ENCODE measurements at regions not wholly inside any gene's neighbourhood (a gene's known extent, or its start where the extent isn't known, plus 50 kb on each side); places are given as distances from the start of the nearest gene placed in this dataset.

DNA sequence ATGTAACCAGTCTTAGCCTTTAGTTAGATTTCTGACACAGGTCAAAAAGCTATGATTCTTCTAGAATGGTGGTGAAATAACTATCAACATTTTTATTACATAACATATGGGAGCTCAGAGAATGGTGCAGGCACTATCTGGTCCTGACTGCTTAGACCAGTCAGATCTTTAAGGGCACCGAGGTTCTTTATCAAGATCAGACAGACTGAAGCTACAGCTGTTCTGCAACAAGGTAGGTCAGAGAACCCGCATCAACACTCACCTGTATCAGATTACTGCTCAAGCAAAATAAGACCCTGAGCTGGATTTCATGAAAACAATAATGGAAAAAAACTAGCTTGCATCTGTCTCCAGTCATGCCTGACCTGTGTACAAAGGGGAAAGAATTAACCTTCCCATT lies 160.4 kb downstream of the KCNJ2 start:
- no peak for TF ChIP-seq EGR1 (IDR thresholded peaks at IDR 0.05)
- TF ChIP-seq, protein P1, sequence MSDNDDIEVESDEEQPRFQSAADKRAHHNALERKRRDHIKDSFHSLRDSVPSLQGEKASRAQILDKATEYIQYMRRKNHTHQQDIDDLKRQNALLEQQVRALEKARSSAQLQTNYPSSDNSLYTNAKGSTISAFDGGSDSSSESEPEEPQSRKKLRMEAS (IDR thresholded peaks at IDR 0.05) = no peak
- no peak for TF ChIP-seq ZBTB7A (IDR thresholded peaks at IDR 0.05; ENCODE audit: low read depth)
- TF ChIP-seq TAF1 (IDR thresholded peaks at IDR 0.05; ENCODE audit: low read depth) = no peak
- TF ChIP-seq EP300 (IDR thresholded peaks at IDR 0.05; ENCODE audit: borderline replicate concordance) = no peak
- no peak for TF ChIP-seq CREB1 (IDR thresholded peaks at IDR 0.05; ENCODE audit: low read depth)
- no peak for TF ChIP-seq NFIC (IDR thresholded peaks at IDR 0.05)
- no peak for TF ChIP-seq TEAD4 (IDR thresholded peaks at IDR 0.05)
- TF ChIP-seq, protein P2, sequence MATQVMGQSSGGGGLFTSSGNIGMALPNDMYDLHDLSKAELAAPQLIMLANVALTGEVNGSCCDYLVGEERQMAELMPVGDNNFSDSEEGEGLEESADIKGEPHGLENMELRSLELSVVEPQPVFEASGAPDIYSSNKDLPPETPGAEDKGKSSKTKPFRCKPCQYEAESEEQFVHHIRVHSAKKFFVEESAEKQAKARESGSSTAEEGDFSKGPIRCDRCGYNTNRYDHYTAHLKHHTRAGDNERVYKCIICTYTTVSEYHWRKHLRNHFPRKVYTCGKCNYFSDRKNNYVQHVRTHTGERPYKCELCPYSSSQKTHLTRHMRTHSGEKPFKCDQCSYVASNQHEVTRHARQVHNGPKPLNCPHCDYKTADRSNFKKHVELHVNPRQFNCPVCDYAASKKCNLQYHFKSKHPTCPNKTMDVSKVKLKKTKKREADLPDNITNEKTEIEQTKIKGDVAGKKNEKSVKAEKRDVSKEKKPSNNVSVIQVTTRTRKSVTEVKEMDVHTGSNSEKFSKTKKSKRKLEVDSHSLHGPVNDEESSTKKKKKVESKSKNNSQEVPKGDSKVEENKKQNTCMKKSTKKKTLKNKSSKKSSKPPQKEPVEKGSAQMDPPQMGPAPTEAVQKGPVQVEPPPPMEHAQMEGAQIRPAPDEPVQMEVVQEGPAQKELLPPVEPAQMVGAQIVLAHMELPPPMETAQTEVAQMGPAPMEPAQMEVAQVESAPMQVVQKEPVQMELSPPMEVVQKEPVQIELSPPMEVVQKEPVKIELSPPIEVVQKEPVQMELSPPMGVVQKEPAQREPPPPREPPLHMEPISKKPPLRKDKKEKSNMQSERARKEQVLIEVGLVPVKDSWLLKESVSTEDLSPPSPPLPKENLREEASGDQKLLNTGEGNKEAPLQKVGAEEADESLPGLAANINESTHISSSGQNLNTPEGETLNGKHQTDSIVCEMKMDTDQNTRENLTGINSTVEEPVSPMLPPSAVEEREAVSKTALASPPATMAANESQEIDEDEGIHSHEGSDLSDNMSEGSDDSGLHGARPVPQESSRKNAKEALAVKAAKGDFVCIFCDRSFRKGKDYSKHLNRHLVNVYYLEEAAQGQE (IDR thresholded peaks at IDR 0.05; ENCODE audit: low read depth) = no peak
- no peak for TF ChIP-seq YY1 (IDR thresholded peaks at IDR 0.05; ENCODE audit: low read depth)
- no peak for TF ChIP-seq RAD21 (IDR thresholded peaks at IDR 0.05; ENCODE audit: low read depth)
- no peak for TF ChIP-seq FOXM1 (IDR thresholded peaks at IDR 0.05; ENCODE audit: borderline replicate concordance, low read depth)
- TF ChIP-seq CEBPB (IDR thresholded peaks at IDR 0.05) = no peak
- TF ChIP-seq TCF12 (IDR thresholded peaks at IDR 0.05; ENCODE audit: low read depth) = no peak
- TF ChIP-seq, protein P3, sequence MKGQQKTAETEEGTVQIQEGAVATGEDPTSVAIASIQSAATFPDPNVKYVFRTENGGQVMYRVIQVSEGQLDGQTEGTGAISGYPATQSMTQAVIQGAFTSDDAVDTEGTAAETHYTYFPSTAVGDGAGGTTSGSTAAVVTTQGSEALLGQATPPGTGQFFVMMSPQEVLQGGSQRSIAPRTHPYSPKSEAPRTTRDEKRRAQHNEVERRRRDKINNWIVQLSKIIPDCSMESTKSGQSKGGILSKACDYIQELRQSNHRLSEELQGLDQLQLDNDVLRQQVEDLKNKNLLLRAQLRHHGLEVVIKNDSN (IDR thresholded peaks at IDR 0.05) = no peak

DNA sequence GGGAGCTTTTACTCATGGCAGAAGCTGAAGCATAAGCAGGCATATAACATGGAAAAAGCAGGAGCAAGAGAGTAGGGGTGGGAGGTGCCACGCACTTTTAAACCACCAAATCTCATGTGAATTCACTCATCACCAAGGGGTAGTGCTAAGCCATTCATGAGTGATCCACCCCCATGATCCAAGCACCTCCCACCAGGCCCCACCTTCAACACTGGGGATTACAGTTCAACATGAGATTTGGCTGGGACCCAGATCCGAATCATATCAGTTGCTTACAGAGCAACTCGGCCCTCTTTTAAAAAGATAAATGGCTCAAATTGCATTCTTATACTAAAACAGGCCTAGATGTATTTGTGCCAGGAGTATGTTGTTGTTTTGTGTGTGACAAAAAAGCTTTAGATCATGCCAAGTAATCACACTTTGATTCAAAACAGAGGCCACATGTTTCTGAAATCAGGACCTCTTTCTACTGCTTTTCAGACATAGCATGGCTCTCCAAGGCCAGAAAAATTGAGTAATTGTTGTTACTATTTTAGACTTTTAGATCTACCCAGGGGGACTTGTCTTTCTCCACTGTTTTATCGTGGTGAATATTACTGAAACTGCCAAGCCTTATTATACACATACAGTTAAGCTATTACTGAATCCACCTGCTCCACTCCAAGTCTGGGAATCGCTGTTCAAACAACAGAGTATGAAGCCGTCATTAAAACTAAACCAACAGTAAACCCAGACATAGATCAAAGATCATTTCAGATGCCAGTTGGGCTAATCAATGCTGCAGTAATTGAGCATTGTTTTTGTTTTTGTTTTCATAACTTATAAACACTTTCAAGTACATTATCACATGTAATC lies 163.3 kb downstream of the KCNJ2 start:
- no peak for TF ChIP-seq TCF12 (IDR thresholded peaks at IDR 0.05; ENCODE audit: low read depth)
- TF ChIP-seq EGR1 (IDR thresholded peaks at IDR 0.05) = no peak
- no peak for TF ChIP-seq CEBPB (IDR thresholded peaks at IDR 0.05)
- TF ChIP-seq, protein P3 (IDR thresholded peaks at IDR 0.05) = no peak

DNA sequence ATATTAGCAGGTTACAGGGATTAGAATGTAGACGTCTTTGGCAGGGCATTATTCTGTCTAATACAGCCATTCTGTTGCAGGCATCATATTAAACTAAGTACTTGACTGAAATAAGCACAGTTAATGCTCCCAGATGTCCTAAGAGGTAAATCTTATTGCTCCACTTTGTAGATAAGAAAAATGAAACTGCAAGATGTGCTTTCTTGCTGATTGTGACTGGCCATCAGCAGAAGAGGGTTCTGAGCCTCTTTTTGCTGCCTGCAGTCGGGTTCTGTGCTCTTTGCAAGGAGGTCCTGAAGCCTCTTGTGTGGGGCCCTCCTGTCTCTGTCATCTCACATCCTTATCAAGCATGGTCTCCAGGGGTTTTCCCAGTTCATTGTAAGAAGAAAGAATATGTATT lies 167.1 kb downstream of the KCNJ2 start:
- TF ChIP-seq ZBTB7A (IDR thresholded peaks at IDR 0.05; ENCODE audit: low read depth) (no peak), CEBPB (IDR thresholded peaks at IDR 0.05) (no peak), EP300 (IDR thresholded peaks at IDR 0.05; ENCODE audit: borderline replicate concordance) (no peak), FOXM1 (IDR thresholded peaks at IDR 0.05; ENCODE audit: borderline replicate concordance, low read depth) (no peak)
- TF ChIP-seq, protein P3 (IDR thresholded peaks at IDR 0.05) = no peak

DNA sequence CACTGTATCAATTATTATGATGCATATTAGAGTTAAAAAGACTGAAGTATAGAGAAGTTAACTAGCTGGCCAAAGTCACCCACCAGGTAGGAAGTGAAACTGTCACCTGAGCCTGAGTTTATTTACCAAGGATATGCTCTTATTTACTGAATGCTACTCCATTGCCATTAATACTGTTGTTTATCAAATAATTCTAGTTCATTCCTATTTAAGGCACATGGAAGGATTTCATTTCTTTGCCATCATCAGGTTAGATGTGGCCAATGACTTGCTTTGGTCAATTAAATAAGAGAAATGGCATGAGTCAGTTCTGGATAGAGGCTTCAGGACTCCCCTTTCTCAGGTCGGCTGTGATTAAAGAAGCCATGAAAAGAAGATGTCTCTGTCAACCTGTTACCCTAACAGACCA lies 169.6 kb downstream of the KCNJ2 start:
- no peak for TF ChIP-seq ZBTB7A (IDR thresholded peaks at IDR 0.05; ENCODE audit: low read depth)

DNA sequence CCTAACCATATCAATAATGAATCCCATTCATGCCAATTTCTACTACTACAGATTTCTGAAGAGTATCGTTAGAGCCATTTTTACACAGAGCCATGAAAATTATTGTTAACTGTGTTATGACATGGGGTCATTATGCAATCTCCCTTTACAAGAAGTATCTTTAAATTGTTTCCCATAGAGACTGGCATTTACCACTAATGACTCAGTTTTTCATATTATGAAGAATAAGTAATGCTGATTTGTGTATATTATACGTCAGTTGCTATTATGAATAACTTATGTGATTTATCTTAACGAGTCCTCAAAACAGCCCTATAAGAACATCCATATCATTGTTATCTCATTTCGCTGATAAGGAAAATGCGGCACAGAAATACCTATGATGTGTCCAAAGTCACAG lies 173.8 kb downstream of the KCNJ2 start:
- TF ChIP-seq YY1 (IDR thresholded peaks at IDR 0.05; ENCODE audit: low read depth) (no peak), CEBPB (IDR thresholded peaks at IDR 0.05) (no peak), NFIC (IDR thresholded peaks at IDR 0.05) (no peak), EGR1 (IDR thresholded peaks at IDR 0.05) (no peak), RAD21 (IDR thresholded peaks at IDR 0.05; ENCODE audit: low read depth) (no peak), TCF12 (IDR thresholded peaks at IDR 0.05; ENCODE audit: low read depth) (no peak), ZBTB7A (IDR thresholded peaks at IDR 0.05; ENCODE audit: low read depth) (no peak), FOXM1 (IDR thresholded peaks at IDR 0.05; ENCODE audit: borderline replicate concordance, low read depth) (no peak), EP300 (IDR thresholded peaks at IDR 0.05; ENCODE audit: borderline replicate concordance) (no peak), TEAD4 (IDR thresholded peaks at IDR 0.05) (no peak)
- TF ChIP-seq, protein P2 (IDR thresholded peaks at IDR 0.05; ENCODE audit: low read depth) = no peak

DNA sequence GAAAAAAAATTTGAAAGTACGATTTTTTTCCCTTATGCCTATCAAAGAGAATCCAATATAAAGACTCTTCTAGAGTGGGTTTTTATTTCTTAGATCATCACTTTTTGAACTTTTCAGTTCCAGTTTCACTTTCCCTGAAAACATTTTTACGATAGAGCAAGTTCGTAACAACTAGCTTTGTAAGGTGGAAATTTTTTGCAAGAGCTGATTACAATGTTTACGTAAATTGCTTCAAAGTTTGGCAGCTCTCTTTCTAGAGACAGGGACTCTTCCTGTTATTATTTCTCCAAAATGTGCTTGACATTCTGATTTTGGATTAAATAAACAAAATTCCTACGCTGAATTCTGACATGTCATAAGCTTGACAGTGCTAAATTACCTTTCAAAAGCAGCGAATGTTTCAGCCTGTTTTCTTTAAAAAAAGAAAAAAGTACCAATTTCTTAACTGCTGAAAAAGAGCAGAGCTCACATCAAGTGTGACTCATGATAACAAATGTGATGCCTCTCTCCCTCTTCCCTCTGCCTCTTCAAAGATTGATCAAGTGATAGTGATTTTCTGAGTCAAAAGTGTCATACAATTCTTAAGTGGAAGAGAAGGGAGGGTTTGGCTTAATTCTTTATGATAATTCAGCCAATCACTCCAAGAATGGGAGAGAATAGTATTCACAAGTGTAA lies 175.2 kb downstream of the KCNJ2 start:
- TF ChIP-seq, protein P3 (IDR thresholded peaks at IDR 0.05) = no peak
- TF ChIP-seq CREB1 (IDR thresholded peaks at IDR 0.05; ENCODE audit: low read depth) = no peak
- no peak for TF ChIP-seq ZBTB7A (IDR thresholded peaks at IDR 0.05; ENCODE audit: low read depth)
